H9 (cell line): ENCODE measurements at regions not wholly inside any gene's neighbourhood (a gene's known extent, or its start where the extent isn't known, plus 50 kb on each side); places are given as distances from the start of the nearest gene placed in this dataset.

ENCODE experiments used
- DNase-seq: peaks from one replicate; pipeline ENCODE4 v3.0.0-alpha.2; 2017
- H2AFZ ChIP-seq: one replicate; pipeline ENCODE4 v1.6.1; 2013; ENCODE audit warnings: mild to moderate bottlenecking, low read length, control low read depth, moderate library complexity
- H2AK5ac ChIP-seq: 2 replicates; pipeline ENCODE4 v1.6.1; 2013; ENCODE audit warnings: low read length, control low read depth, mixed read lengths; ENCODE audit not compliant: insufficient read length
- H2BK120ac ChIP-seq: one replicate; pipeline ENCODE4 v1.6.1; 2013; ENCODE audit warnings: low read depth, mild to moderate bottlenecking, low read length, control low read depth, inconsistent platforms; ENCODE audit not compliant: poor library complexity, severe bottlenecking
- H2BK12ac ChIP-seq: 2 replicates; pipeline ENCODE4 v1.6.1; 2013; ENCODE audit warnings: low read length, control low read depth, mixed read lengths, low read depth; ENCODE audit not compliant: insufficient read length
- H2BK15ac ChIP-seq: 2 replicates; pipeline ENCODE4 v1.6.1; 2013; ENCODE audit warnings: low read depth, low read length, control low read depth
- H2BK20ac ChIP-seq: one replicate; pipeline ENCODE4 v1.6.1; 2013; ENCODE audit warnings: low read depth, mild to moderate bottlenecking, low read length, control low read depth, inconsistent platforms; ENCODE audit not compliant: poor library complexity, severe bottlenecking
- H2BK5ac ChIP-seq: 2 replicates; pipeline ENCODE4 v1.6.1; 2013; ENCODE audit warnings: low read length, control low read depth, mixed read lengths; ENCODE audit not compliant: insufficient read length
- H3K14ac ChIP-seq: 2 replicates; pipeline ENCODE4 v1.6.1; 2013; ENCODE audit warnings: low read length, control low read depth; ENCODE audit not compliant: insufficient read depth
- H3K18ac ChIP-seq: 2 replicates; pipeline ENCODE4 v1.6.1; 2013; ENCODE audit warnings: low read depth, mild to moderate bottlenecking, mixed read lengths, low read length, control low read depth; ENCODE audit not compliant: insufficient read length
- H3K23ac ChIP-seq: 2 replicates; pipeline ENCODE4 v1.6.1; 2013; ENCODE audit warnings: low read length, control low read depth, mixed read lengths, low read depth; ENCODE audit not compliant: insufficient read length
- H3K23me2 ChIP-seq: 2 replicates; pipeline ENCODE4 v1.6.1; 2013; ENCODE audit warnings: low read depth, mild to moderate bottlenecking, mixed read lengths, low read length, control low read depth; ENCODE audit not compliant: insufficient read length, poor library complexity, severe bottlenecking
- H3K27ac ChIP-seq: 2 replicates; pipeline ENCODE4 v1.5.1; 2013; ENCODE audit warnings: low read length, control low read depth, mixed read lengths, low read depth; ENCODE audit not compliant: insufficient read length
- H3K27me3 ChIP-seq: 2 replicates; pipeline ENCODE4 v1.6.1; 2013; ENCODE audit warnings: low read length, control low read depth, inconsistent platforms; ENCODE audit not compliant: insufficient read depth
- H3K4ac ChIP-seq: 2 replicates; pipeline ENCODE4 v1.6.1; 2013; ENCODE audit warnings: low read depth, mild to moderate bottlenecking, control low read depth, inconsistent platforms, low read length, moderate library complexity
- H3K4me1 ChIP-seq: 2 replicates; pipeline ENCODE4 v1.6.1; 2013; ENCODE audit warnings: low read length, control low read depth, inconsistent platforms; ENCODE audit not compliant: insufficient read depth
- H3K4me2 ChIP-seq: 2 replicates; pipeline ENCODE4 v1.6.1; 2013; ENCODE audit warnings: low read length, control low read depth, mixed read lengths; ENCODE audit not compliant: insufficient read length, insufficient read depth
- H3K56ac ChIP-seq: 2 replicates; pipeline ENCODE4 v1.6.1; 2013; ENCODE audit warnings: low read depth, mild to moderate bottlenecking, mixed read lengths, low read length, control low read depth; ENCODE audit not compliant: insufficient read length
- H3K79me1 ChIP-seq: 2 replicates; pipeline ENCODE4 v1.6.1; 2013; ENCODE audit warnings: low read depth, mild to moderate bottlenecking, moderate library complexity, low read length, control low read depth, inconsistent platforms; ENCODE audit not compliant: insufficient read depth, poor library complexity, severe bottlenecking
- H3K79me2 ChIP-seq: 2 replicates; pipeline ENCODE4 v1.6.1; 2013; ENCODE audit warnings: low read length, control low read depth, inconsistent platforms; ENCODE audit not compliant: insufficient read depth
- H3K9ac ChIP-seq: 2 replicates; pipeline ENCODE4 v1.6.1; 2013; ENCODE audit warnings: low read length, control low read depth, mixed read lengths; ENCODE audit not compliant: insufficient read length; ENCODE audit errors: extremely low read depth
- H3K9me3 ChIP-seq: one replicate; pipeline ENCODE4 v1.6.1; 2013; ENCODE audit warnings: low read depth, low read length, inconsistent platforms; ENCODE audit not compliant: control insufficient read depth
- H3T11ph ChIP-seq: one replicate; pipeline ENCODE4 v1.6.1; 2013; ENCODE audit warnings: mild to moderate bottlenecking, low read length, control low read depth, inconsistent platforms
- H4K20me1 ChIP-seq: one replicate; pipeline ENCODE4 v1.6.1; 2013; ENCODE audit not compliant: control insufficient read depth, insufficient read length, insufficient read depth
- H4K5ac ChIP-seq: 2 replicates; pipeline ENCODE4 v1.6.1; 2013; ENCODE audit warnings: low read depth, mild to moderate bottlenecking, mixed read lengths, low read length, control low read depth; ENCODE audit not compliant: insufficient read length
- H4K8ac ChIP-seq: replicated peaks from 2 replicates; pipeline ENCODE4 v1.6.1; 2013; ENCODE audit warnings: low read length, control low read depth, mixed read lengths, low read depth; ENCODE audit not compliant: insufficient read length
- H4K91ac ChIP-seq: 2 replicates; pipeline ENCODE4 v1.6.1; 2013; ENCODE audit warnings: low read depth, mild to moderate bottlenecking, moderate library complexity, mixed read lengths, low read length, control low read depth; ENCODE audit not compliant: insufficient read length
- H3K27ac Mint-ChIP-seq, 3 experiments: 2 replicates in 2 of 3; 3 replicates in 1 of 3; pipeline ENCODE4 v1.8.0; 2020 to 2021; ENCODE audit warnings: mixed read lengths in 3 of 3, mild to moderate bottlenecking in 1 of 3, moderate library complexity in 1 of 3
- H3K27me3 Mint-ChIP-seq: 2 replicates; pipeline ENCODE4 v1.8.0; 2021; ENCODE audit warnings: low read depth, mild to moderate bottlenecking, moderate library complexity, mixed read lengths
- H3K36me3 Mint-ChIP-seq, 3 experiments: 2 replicates in 2 of 3; 3 replicates in 1 of 3; pipeline ENCODE4 v1.8.0; 2020 to 2021; ENCODE audit warnings: low read depth in 3 of 3, mixed read lengths in 3 of 3; ENCODE audit not compliant: insufficient read depth in 1 of 3
- H3K4me1 Mint-ChIP-seq, 2 experiments: 2 replicates each; pipeline ENCODE4 v1.8.0; 2020; ENCODE audit warnings: mixed read lengths in 2 of 2
- H3K4me3 Mint-ChIP-seq, 2 experiments: 2 replicates in 1 of 2; 3 replicates in 1 of 2; pipeline ENCODE4 v1.8.0; 2020 to 2021; ENCODE audit warnings: mild to moderate bottlenecking in 2 of 2, mixed read lengths in 2 of 2, moderate library complexity in 1 of 2
- H3K9me3 Mint-ChIP-seq, 2 experiments: 2 replicates in 1 of 2; 3 replicates in 1 of 2; pipeline ENCODE4 v1.8.0; 2020; ENCODE audit warnings: mild to moderate bottlenecking in 2 of 2, mixed read lengths in 2 of 2, moderate library complexity in 1 of 2
- CTCF ChIP-seq: fragments of 200-600 bp; sonication (generic); conservative IDR thresholded peaks from 3 replicates; pipeline ENCODE4 v1.8.0; 2021; ENCODE audit warnings: antibody characterized with exemption, mild to moderate bottlenecking
- WGBS: extraction: QIAGEN DNeasy Blood & Tissue Kit; methylation state at CpG from one replicate; pipeline ENCODE4 v1.1.7; 2013; ENCODE audit warnings: missing lambda C conversion rate, low lambda C conversion rate, mixed read lengths; ENCODE audit not compliant: insufficient read length; ENCODE audit errors: extremely low coverage; 5-methylcytosine and 5-hydroxymethylcytosine counted together

- Histone ChIP-seq H4K20me1 (no peaks in the 10 kb centered on the region), H3K79me1 (no peaks in the 10 kb centered on the region), H2BK5ac (no peak overlapping the region), H4K5ac (no peak overlapping the region), H3K9ac (no peak overlapping the region), H3K4ac (no peak overlapping the region), H3K18ac (no peak overlapping the region), H3K4me2 (no peak overlapping the region), H3T11ph (no peak overlapping the region), H3K56ac (no peak overlapping the region), H4K91ac (no peak overlapping the region), H4K8ac (no peak overlapping the region), H3K23me2 (no peaks in the 10 kb centered on the region), H3K9me3 (no peaks in the 10 kb centered on the region), H3K79me2 (no peaks in the 10 kb centered on the region), H3K27ac (no peak overlapping the region), H2BK15ac (no peak overlapping the region), H3K27me3 (no peaks in the 10 kb centered on the region), H3K23ac (no peak overlapping the region), H2BK12ac (no peak overlapping the region), H2BK20ac (no peak overlapping the region), H2AFZ (no peak overlapping the region), H2BK120ac (no peak overlapping the region), H2AK5ac (no peak overlapping the region), H3K4me1 (no peaks in the 10 kb centered on the region), H3K14ac (no peak overlapping the region)
- H3K36me3 Mint-ChIP-seq = peaks cover 0 to 7% (median 1%) of the 10 kb centered on the region in 3 experiments; a peak in 5 of 7 replicates
- H3K27ac Mint-ChIP-seq = no peak overlapping the region
- H3K4me3 Mint-ChIP-seq = no peak overlapping the region
- H3K9me3 Mint-ChIP-seq = peaks cover 67 to 70% of the 10 kb centered on the region in 2 experiments
- peaks cover 9% of the 10 kb centered on the region for H3K27me3 Mint-ChIP-seq
- no CpG with 5 or more reads among the region's 5 CpGs for whole genome bisulfite sequencing
- no peaks in the 10 kb centered on the region for H3K4me1 Mint-ChIP-seq
- no peak for TF ChIP-seq CTCF
- DNase-seq = no peak
Observed at GRCh38 chrX:40227125-40227524, 129.4 kb upstream of the BCOR start.
